Panc1 (cell line): ENCODE measurements at regions not wholly inside any gene's neighbourhood (a gene's known extent, or its start where the extent isn't known, plus 50 kb on each side); places are given as distances from the start of the nearest gene placed in this dataset.

ENCODE experiments used
- ATAC-seq: fragments of 200-7000 bp; cut with Tn5 transposase; 2 replicates; pipeline ENCODE4 v1.9.1; 2020; ENCODE audit warnings: mild to moderate bottlenecking, moderate library complexity
- BruUV-seq: library from RNA; stranded (reverse); fragments of 400-500 nt; replicated peaks from 2 replicates; lab custom pipeline; 2021; lab: Mats Ljungman, UMichigan
- CTCF ChIA-PET: fragments of 300-600 bp; sonication (Branson Sonifier 250); formaldehyde crosslinking; loops from one replicate; lab custom pipeline; 2022; ENCODE audit warnings: antibody characterized with exemption; lab: Charles Lee
- POLR2A ChIA-PET: fragments of 300-600 bp; sonication (Branson Sonifier 250); formaldehyde crosslinking; loops from one replicate; lab custom pipeline; 2022; ENCODE audit warnings: antibody characterized with exemption; lab: Charles Lee
- DNase-seq: peaks from one replicate; pipeline ENCODE4 v3.0.0-alpha.2; 2010; ENCODE audit warnings: low read depth, low spot score
- H3K27ac ChIP-seq: 2 replicates; pipeline ENCODE4 v1.5.1; 2011; ENCODE audit warnings: mild to moderate bottlenecking, low read length, inconsistent platforms
- H3K27me3 ChIP-seq: fragments of 200-500 bp; sonication (Bioruptor generic); 2 replicates; pipeline ENCODE4 v1.6.0; 2014; ENCODE audit warnings: low read length, inconsistent platforms; ENCODE audit not compliant: control insufficient read depth, insufficient read depth
- H3K36me3 ChIP-seq: fragments of 200-500 bp; sonication (Bioruptor generic); 2 replicates; pipeline ENCODE4 v1.5.1; 2014; ENCODE audit warnings: inconsistent platforms, mild to moderate bottlenecking, low read length, moderate library complexity; ENCODE audit not compliant: control insufficient read depth, insufficient read depth
- H3K4me1 ChIP-seq: 2 replicates; pipeline ENCODE4 v1.5.1; 2011; ENCODE audit warnings: inconsistent platforms, mild to moderate bottlenecking, low read length, moderate library complexity; ENCODE audit not compliant: control insufficient read depth, insufficient read depth
- H3K4me3 ChIP-seq, 2 experiments: 2 replicates each; pipeline ENCODE4 v1.5.1; 2011 to 2012; ENCODE audit warnings: low read depth in 2 of 2, low read length in 2 of 2, mild to moderate bottlenecking in 2 of 2, inconsistent platforms in 1 of 2, moderate library complexity in 1 of 2
- H3K9me3 ChIP-seq: fragments of 200-500 bp; sonication (Bioruptor generic); 2 replicates; pipeline ENCODE4 v1.5.1; 2014; ENCODE audit warnings: low read depth, mild to moderate bottlenecking, inconsistent platforms, low read length, moderate library complexity; ENCODE audit not compliant: control insufficient read depth, insufficient read depth
- POLR2AphosphoS5 ChIP-seq: IDR thresholded peaks from 2 replicates; pipeline ENCODE4 v1.6.1; 2012; ENCODE audit warnings: mild to moderate bottlenecking, low read depth, low read length, moderate library complexity
- SIN3A ChIP-seq: IDR thresholded peaks from 2 replicates; pipeline ENCODE4 v1.6.1; 2012; ENCODE audit warnings: low read depth, mild to moderate bottlenecking, low read length, moderate library complexity, borderline replicate concordance; ENCODE audit not compliant: insufficient read depth
- TCF7L2 ChIP-seq: IDR thresholded peaks from 2 replicates; pipeline ENCODE4 v1.6.1; 2011; ENCODE audit warnings: mild to moderate bottlenecking, low read depth, low read length, inconsistent platforms
- in situ Hi-C: cut with HindIII; loops from 2 replicates; pipeline ENCODE4 v1.10.0; 2016; ENCODE audit warnings: low sequenced_read_pairs, low pct_unique_long_range_greater_than_20kb
- intact Hi-C: fragments of 100-400 bp; cut with micrococcal nuclease; formaldehyde crosslinking; loops from one replicate; pipeline ENCODE4 v1.10.0; 2022; ENCODE audit not compliant: unreplicated experiment
- TF ChIP-seq, protein P1 (sequence below), 2 experiments: IDR thresholded peaks; 2 replicates each; pipeline ENCODE4 v1.6.1; 2011 to 2012; ENCODE audit warnings: low read depth in 2 of 2, control low read depth in 1 of 2, low read length in 1 of 2, mild to moderate bottlenecking in 1 of 2, moderate library complexity in 1 of 2; ENCODE audit not compliant: insufficient read depth in 1 of 2
- TF ChIP-seq, protein P2 (sequence below): fragments of 450-650 bp; IDR thresholded peaks from 2 replicates; pipeline ENCODE4 v1.5.1; 2017; ENCODE audit warnings: mild to moderate bottlenecking

DNA sequence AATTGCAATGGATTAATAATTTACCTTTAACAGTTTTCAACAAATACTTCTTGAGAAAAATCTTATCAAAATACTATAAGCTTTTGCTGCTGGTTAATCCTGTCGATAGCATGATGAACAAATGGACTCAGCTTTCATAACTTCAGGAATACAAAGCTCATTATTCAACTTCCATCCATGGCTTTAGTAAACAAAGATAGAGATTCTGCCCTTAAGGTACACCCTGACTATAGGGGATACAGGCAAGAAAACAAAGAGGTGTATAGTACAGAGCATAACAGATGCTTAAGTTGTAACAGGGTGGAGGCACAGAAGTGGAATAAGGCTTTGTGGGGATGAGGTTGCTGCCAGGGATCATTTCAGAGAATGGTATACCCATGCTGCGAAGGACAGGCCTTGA, 57.0 kb upstream of the FOXN2 start:
- Histone ChIP-seq H3K4me3 (no peak overlapping the region), H3K4me1 (no peaks in the 10 kb centered on the region), H3K9me3 (no peaks in the 10 kb centered on the region), H3K27me3 (no peaks in the 10 kb centered on the region), H3K36me3 (no peaks in the 10 kb centered on the region), H3K27ac (no peak overlapping the region)
- POLR2A ChIA-PET = no interaction called here
- intact Hi-C loops (no loop called here), in situ Hi-C loops (no loop called here)
- TF ChIP-seq, protein P1, sequence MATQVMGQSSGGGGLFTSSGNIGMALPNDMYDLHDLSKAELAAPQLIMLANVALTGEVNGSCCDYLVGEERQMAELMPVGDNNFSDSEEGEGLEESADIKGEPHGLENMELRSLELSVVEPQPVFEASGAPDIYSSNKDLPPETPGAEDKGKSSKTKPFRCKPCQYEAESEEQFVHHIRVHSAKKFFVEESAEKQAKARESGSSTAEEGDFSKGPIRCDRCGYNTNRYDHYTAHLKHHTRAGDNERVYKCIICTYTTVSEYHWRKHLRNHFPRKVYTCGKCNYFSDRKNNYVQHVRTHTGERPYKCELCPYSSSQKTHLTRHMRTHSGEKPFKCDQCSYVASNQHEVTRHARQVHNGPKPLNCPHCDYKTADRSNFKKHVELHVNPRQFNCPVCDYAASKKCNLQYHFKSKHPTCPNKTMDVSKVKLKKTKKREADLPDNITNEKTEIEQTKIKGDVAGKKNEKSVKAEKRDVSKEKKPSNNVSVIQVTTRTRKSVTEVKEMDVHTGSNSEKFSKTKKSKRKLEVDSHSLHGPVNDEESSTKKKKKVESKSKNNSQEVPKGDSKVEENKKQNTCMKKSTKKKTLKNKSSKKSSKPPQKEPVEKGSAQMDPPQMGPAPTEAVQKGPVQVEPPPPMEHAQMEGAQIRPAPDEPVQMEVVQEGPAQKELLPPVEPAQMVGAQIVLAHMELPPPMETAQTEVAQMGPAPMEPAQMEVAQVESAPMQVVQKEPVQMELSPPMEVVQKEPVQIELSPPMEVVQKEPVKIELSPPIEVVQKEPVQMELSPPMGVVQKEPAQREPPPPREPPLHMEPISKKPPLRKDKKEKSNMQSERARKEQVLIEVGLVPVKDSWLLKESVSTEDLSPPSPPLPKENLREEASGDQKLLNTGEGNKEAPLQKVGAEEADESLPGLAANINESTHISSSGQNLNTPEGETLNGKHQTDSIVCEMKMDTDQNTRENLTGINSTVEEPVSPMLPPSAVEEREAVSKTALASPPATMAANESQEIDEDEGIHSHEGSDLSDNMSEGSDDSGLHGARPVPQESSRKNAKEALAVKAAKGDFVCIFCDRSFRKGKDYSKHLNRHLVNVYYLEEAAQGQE (IDR thresholded peaks at IDR 0.05; ENCODE audit: insufficient read depth in 1 of 2, low read depth in 2 of 2, low read length in 1 of 2) = no peak
- TF ChIP-seq, protein P2, sequence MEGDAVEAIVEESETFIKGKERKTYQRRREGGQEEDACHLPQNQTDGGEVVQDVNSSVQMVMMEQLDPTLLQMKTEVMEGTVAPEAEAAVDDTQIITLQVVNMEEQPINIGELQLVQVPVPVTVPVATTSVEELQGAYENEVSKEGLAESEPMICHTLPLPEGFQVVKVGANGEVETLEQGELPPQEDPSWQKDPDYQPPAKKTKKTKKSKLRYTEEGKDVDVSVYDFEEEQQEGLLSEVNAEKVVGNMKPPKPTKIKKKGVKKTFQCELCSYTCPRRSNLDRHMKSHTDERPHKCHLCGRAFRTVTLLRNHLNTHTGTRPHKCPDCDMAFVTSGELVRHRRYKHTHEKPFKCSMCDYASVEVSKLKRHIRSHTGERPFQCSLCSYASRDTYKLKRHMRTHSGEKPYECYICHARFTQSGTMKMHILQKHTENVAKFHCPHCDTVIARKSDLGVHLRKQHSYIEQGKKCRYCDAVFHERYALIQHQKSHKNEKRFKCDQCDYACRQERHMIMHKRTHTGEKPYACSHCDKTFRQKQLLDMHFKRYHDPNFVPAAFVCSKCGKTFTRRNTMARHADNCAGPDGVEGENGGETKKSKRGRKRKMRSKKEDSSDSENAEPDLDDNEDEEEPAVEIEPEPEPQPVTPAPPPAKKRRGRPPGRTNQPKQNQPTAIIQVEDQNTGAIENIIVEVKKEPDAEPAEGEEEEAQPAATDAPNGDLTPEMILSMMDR = no peak
- TF ChIP-seq SIN3A (no peak), TCF7L2 (no peak), POLR2AphosphoS5 (no peak)
- no TSS peak for BruUV-seq
- no peak for DNase-seq
- CTCF ChIA-PET = no interaction called here
- no peak for ATAC-seq

DNA sequence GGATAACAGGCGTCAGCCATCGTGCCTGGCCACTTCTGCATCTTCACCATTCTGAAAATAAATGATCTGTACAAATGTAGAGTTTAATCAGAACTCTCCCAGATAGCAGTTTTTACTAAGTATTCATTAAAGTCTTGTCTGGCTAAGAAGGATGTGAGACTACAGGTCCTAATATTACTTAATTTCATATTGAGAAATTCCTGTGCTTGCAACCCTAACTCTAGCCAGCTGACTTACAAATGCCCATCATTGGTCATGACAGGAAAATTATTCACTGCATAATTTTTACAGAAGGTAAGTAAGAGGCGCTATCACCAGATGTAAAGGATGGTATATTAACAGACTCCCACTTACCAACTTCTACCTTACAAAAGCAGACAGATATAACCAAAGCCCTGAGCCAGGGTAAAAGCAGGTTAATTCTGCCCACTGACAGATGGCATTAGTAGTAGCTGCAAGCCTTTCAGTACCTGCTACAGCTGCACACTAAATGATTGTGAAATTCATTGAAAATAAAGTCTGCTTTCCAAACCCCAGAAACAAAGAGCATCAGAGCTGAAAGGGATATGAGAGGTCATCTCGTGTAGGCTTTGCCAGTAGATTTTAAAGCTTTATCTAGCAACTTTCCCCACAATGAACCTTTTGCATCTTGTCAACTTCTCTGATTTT, 55.9 kb upstream of the FOXN2 start:
- no peak for ATAC-seq
- Histone ChIP-seq H3K36me3 (no peaks in the 10 kb centered on the region), H3K9me3 (no peaks in the 10 kb centered on the region), H3K4me3 (no peak overlapping the region), H3K4me1 (no peaks in the 10 kb centered on the region), H3K27ac (no peak overlapping the region), H3K27me3 (no peaks in the 10 kb centered on the region)
- ChIA-PET POLR2A (no interaction called here), CTCF (no interaction called here)
- no peak for DNase-seq
- in situ Hi-C loops (no loop called here), intact Hi-C loops (no loop called here)
- no TSS peak for BruUV-seq
- TF ChIP-seq POLR2AphosphoS5 (no peak), SIN3A (no peak), TCF7L2 (no peak)
- TF ChIP-seq, protein P1 (IDR thresholded peaks at IDR 0.05; ENCODE audit: insufficient read depth in 1 of 2, low read depth in 2 of 2, low read length in 1 of 2) = no peak
- TF ChIP-seq, protein P2 = no peak
